Medulla oblongata (tissue), 1 donor: ENCODE measurements at regions not wholly inside any gene's neighbourhood (a gene's known extent, or its start where the extent isn't known, plus 50 kb on each side); places are given as distances from the start of the nearest gene placed in this dataset.
A peak's percentile ranks its signal among the peaks of the same experiment; 100 is the strongest.
"Not testable (repeated sequence)": the region's sequence is repeated elsewhere in the genome, so short reads cannot be mapped to it uniquely, and the experiment has no call there.

Experiments used
- DNase-seq: peaks from one replicate; pipeline ENCODE4 v3.0.0-alpha.2; 2015; ENCODE audit errors: extremely low spot score

DNA sequence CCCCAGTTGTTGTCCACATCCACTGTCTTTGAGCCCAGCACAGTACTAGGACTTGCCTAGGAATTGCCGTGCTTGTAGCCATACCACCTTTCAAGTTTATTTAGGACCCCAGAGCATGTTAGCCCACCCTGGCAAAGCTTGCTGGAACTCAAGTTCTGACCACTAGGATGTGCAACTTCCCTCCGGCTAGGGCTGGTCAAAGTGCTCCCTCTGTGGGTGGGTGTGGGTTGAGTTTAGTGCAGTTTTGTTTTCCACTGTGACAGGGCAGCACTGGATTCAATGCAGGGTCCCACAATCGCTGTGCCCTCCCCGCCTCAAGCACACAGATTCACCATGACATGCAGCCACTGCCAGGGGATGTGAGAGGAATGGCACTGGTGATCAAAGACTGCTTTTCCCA is 96.0 kb downstream of the RASGEF1B start:
- DNase-seq: no peak

DNA sequence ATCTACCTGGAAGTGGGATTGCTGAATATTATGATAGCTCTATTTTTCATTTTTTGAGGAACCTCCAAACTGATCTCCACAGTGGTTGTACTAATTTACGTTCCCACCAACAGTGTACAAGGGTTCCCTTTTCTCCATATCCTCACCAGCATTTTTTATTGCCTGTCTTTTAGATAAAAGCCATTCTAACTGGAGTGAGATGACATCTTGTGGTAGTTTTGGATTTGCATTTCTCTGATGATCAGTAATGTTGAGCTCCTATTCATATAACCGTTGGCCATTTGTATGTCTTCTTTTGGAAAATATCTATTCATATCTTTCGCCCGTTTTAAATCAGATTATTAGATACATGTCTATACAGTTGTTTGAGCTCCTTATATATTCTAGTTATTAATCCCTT is 101.8 kb downstream of the RASGEF1B start:
- DNase-seq: no peak

DNA sequence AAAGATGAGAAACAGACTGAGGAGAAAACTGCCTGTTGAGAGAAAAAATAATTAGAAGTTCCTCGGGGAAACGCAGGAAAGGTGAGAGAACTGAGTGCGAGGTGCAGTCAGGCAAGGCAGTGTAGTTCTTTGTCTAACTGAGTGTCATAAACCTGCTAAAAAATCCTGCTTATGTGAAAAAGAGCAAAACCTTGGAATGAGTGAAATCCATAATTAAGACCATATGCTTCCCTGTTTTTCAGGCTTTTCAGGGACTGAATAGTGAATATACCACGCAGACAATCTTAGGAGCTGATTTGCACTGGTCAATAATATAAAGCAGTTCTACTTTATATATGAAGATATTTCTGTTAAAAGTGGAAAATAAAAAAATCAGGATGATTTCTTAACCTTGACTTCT is 104.9 kb downstream of the RASGEF1B start:
- no peak for DNase-seq

DNA sequence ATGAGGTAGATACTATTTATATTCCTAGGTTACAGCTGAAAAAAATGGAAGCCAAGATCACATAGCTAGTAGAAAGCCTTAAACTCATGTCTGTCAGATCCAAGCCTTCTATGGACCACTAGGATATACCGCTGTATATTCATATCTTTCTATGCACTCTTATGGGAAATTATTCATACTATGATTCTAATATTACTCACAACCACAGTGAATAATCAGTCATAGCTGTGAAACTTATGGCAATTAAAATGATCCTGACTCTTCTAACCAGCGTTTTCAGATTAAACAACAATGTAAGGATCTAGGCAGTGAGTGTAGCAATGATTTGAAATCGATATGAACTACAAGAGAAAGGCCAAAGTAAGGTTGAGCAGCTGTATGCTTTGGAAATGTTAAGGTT is 111.0 kb downstream of the RASGEF1B start:
- DNase-seq: no peak

DNA sequence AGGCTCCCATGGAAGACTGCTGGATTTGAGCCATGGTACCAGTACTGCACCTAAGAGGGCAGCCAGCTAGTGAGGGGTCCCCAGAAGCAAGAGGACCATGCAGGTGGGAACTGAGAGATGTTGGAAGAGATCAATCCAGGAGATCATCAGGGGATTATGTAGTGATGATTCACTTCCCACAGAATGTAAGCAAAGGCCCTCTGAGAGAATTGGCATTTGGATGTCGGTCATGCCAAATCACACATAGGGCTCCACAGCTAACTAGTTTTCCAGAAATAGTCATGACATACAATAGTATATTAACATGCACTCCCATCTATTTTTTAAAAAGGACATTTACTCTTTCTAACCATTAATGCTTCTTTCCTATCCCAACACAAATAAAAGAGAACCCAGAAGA is 112.5 kb downstream of the RASGEF1B start:
- DNase-seq: no peak

DNA sequence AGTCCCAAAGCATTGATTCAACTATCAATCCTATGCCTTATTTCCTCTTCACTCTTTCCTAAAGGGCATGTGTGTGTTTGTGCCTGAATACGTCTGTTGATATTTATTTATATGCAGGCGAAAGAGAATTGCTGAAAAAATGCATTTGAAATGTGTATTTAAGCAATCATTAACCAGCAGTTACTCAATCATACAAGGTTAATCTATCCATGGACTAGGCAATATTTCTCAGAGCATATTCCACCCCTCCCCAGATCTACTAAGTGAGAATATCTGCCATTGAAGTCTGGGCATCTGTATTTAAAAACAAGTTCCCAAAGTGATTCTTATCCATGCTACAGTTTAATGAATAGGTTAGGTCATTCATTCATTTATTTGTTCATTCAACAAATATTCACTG is 113.6 kb downstream of the RASGEF1B start:
- DNase-seq: no peak

DNA sequence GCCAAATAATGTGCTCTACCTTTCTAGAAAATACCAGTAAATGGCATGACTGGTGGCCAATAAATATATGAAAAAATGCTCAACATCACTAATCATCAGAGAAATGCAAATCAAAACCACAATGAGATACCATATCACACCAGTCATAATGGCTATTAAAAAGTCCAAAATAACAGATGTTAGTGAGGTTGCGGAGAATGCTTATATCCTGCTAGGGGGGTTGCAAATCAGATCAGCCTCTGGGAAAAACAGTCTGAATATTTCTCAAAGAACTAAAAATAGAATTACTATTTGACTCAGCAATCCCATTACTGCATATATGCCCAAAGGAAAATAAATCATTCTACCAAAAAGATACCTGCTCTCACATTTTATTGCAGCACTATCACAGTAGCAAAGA is 115.1 kb downstream of the RASGEF1B start:
- DNase-seq: no peak

DNA sequence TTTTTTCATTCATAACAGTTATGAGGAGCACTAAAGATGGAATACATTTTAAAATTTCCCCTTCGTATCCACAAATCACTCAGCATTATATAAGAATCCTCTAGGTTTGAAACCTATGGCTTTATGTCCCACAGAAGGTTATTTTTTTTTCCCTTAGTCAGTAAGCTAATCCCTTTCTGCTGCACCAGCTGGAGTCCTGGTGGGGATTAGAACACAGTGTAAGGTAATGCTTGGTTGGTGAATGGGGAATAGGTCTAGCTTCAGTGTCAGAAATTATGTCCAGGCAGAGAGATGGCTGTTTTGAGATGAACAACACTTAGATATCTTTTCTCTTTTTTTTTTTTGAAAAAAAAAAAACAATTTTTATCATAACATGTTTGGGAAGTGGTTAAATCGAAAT is 116.6 kb downstream of the RASGEF1B start:
- DNase-seq: no peak

DNA sequence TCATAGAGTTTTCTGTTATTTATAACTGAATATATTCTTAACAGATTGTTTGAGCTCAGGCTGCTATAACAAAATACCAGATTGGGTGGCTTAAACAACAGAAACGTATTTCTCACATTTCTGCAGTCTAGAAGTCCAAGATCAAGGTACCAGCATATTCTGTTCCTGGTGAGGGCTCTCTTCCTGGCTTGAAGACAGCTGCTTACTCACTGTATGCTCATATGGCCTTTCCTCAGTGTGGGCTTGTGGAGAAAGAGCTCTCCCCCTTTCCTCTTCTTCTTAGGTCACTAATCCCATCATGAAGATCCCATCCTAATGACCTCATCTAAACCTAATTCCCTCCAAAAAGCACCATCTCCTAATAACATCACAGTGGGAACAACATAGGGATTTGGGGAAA is 117.8 kb downstream of the RASGEF1B start:
- DNase-seq: no peak

DNA sequence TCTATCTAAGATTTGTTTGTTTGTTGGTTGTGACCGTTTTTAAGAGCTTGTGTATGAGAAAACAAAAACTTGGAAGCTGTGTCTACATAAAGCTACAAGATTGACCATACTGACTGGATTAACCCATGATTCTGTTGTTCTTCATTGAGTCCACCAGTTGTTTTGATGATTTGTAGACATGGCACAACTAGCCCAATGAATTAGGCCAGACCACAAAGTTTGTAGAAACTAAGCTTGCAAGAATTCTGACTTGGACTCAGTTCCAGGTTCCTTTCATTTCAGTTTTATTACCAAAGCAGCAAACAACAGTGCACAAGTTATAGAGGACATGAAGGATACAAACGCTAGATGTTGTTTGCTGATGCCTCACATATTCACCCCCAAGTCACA is 119.3 kb downstream of the RASGEF1B start:
- no peak for DNase-seq

DNA sequence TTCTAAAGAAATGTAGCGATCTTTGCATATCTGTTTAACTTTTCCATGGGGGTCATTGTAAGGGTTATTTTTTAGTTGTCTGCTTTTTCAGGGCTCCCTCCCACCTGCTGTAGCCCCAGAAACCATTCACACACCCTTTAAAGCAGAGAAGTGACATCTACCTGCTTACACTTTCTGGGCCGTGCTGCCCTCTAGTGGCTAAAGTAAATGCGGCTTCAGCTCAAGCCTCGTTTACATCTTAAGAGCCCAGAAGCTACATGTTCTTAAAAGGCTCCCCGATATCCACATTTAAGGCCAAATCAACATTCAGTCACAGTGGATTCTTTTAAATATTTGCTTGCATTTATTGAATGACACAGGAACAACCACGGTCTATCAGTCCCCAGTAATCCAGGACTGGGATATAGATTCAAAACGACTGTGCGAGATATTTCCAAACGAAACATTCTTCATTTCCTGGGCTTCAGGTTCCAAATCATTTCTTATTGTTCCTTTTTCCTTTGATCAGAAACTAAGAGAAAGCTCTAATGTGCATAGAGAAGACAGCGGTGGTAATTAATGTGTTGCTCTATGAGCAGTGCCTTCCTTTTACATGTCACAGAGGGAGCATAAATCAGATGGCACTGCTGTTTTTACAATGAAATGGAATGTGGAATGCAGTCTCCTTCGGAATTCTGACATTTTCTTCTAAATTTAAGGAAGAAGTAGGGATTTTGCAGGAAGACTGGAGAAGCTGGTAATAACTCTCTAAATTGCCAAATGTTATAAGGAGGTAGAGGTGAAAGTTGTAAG is 119.9 kb downstream of the RASGEF1B start:
- DNase-seq: peak; percentile 85

DNA sequence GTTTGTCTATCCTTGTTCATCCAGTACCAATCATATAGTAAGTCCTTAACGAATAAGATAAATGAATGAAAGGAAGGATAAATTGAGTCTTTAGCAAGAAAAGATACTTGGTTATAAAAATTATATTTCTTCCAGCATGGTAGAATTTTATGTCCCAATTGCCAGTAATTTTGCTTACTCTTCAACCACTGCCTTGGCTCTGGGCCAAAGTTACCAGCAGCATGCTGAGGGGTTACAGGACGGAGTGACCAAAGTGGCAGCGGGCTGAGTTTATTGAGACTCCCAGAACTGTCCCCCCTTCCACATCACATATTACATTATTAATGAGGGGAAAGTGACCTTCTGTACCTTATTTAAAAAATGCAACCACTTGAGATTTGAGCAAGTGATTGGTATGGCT is 121.7 kb downstream of the RASGEF1B start:
- no peak for DNase-seq

DNA sequence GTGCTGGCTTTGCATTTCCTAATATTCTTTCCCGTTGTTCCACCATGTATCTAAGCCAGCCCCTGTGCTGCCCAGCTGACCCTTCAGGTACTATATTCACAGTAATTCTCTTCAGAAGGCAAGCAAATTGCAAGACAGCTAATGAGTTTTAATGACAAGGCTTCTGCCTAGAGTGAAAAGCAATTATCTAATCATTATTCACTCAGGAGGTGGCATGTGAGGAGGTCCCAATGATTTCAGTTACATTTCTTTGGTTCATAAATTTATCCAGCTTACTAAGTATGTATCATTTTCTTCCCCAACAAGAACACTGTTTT is 123.0 kb downstream of the RASGEF1B start:
- DNase-seq: no peak

DNA sequence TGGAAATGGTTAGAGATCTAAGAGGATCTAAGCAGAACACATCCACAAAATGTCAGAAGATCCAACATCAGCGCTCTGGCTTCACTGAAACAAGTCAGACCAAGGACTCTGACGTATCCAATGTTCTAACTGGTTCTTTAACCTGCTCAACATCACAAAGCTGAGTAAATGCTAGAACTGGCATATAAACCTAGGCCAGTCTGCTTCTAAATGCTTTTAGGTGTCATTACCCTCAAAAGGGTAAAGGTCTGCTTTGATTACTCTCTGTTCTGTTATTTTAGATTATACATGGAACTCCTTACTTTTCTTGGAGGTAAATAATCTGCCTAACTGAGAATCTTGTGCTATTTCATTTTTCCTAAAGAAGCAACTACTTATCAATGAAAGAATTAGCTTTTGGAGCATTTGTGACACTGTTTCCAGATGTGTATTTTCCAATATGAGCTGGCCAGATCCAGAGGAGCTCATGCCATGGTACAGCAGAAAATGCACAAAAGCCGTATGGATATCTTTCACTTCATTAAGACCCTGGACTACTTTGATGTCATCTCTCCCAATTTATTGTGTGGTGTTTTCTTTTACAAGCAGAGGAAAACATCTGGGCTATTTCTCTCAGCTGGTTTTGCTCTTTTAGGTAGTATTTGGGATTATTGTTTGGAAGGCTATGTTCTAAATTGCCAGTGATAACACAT is 123.5 kb downstream of the RASGEF1B start:
- no peak for DNase-seq

DNA sequence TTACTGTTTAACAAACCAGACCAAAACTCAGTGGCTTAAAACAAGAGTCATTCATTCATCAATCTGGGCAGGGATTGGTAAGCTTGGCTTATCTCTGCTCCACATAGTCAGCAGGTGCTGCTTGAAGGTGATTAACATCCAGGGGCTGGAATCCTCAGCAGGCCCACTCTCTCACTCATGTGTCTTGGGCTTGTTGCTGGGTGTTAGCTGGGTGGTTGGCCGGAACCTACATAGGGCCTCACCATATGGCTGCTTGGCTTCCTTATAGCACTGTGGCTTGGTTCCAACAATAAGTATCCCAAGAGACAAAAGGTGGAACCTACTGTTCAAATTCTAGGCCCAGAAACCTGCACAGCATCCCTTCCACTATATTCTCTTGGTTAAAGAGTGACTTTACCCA is 125.0 kb downstream of the RASGEF1B start:
- DNase-seq: no peak

DNA sequence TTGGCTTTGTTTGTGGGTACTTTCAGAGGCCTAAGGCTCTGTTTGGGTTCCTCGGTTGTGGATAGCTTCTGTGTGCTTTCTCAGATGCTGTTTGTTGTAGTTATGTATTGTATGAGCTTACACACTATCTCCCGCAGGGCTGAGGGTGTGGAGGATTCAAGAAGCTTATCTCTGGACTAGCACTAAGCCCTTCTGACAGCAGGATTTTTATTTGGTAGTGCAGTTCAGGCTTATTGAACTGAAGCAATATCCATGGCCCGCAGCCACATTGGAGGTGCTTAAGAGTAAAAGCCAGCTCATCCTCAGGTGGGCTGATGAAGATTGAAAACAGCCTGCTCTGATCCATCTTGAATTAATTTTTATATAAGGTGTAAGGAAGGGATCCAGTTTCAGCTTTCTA is 128.2 kb downstream of the RASGEF1B start:
- no peak for DNase-seq

DNA sequence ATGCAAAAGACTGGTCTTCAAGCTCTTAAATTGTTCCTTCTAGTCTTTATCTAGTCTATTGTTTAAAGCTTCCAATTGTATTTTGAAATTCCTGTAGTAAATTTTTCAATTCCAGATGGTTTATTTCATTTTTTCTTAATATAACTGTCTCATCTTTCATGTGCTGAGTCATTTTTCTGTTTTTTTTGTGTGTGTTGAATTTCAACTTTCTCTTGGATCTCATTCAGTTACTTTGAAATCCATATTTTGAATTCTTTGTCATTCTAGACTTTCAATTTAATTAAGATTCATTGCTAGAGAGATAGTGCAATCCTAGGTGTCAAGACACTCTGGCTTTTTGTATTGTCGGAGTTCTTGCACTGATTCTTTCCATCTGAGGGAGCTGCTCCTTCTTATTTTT is 128.0 kb upstream of the PRKG2 start:
- DNase-seq: no peak

DNA sequence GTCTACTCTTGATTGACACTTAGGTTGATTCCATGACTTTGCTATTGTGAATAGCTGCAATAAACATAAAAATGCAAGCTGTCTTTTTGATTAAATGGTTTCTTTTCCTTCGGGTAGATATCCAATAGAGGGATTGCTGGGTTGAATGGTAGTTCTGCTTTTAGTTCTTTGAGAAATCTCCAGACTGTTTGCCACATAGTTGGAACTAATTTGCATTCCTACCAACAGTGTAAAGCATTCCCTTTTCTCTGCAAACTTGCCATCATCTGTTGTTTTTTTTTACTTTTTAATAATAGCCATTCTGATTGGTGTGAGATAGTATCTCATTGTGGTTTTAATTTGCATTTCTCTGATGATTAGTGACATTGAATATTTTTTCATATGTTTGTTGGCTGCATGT is 122.2 kb upstream of the PRKG2 start:
- no peak for DNase-seq

DNA sequence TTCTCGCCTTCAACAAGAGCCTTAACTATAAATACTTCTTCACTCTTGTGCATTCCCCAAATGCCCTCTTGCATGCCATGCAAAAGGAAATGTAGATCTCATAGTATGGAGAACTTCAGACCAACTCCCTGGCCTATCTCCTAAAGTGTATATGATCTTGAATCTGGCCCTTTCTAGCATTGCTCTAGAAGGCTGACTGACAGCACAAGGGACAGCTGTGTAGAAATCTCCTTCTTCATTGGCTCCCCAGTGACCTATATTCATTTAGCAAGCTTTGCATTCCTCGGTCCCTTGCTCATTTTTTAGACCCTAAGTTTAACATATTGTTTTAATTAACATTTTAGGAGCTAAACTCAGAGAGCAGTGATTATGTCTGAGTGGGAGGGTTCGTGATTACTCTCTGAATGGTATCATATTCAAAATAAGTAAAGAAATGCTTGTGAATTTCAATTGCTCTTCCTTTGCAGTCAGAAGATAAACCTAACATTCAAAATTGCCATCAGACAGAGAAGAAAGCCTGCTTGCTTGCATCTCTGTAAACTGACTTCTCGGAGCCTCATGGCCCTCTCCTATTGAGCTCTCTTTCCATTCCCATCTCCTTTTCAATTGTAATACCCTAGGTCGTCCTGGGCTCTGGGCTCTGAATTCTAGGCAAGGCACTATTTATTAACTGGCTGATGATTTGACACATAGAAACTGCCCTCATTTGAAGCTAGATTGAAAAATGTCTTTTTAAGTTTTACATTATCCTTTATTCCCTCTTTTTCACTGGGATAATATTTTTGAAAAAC is 120.3 kb upstream of the PRKG2 start:
- DNase-seq: no peak

DNA sequence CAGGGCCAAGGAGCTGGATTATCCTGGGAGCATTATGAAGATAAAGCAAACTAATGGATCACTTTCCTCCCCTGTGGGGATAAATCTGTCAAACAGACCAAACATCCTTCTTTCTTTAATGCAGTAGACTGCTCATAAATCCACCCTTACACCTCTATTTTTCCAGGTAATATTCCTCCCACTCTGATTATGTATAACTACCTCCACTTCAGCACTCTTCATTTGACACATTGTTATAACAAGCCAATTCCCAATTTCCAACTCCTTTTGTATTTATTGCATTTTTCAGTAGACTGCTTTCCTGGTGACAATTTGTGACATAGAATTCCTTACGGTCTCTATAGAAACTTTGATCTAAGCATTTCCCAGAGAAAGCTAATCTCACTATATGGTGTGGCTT is 115.0 kb upstream of the PRKG2 start:
- no peak for DNase-seq

DNA sequence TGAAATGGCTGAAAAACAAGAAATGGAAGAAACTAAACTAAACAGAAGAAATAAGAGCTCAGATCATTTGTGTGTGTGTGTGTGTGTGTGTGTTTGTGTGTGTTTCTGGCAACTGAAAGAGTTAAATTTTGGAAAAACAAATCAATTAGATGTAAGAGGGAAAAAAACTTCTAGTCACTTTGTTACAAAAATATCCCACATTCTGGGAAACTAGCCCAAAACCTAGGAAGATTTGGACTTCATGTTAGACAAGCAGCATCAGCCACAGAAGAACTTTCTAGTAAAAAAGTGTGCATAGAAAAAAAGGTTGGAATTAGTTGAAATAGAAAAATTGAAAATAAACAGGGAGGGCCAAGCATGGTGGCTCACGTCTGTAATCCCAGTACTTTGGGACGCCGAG is 111.6 kb upstream of the PRKG2 start:
- DNase-seq: no peak

DNA sequence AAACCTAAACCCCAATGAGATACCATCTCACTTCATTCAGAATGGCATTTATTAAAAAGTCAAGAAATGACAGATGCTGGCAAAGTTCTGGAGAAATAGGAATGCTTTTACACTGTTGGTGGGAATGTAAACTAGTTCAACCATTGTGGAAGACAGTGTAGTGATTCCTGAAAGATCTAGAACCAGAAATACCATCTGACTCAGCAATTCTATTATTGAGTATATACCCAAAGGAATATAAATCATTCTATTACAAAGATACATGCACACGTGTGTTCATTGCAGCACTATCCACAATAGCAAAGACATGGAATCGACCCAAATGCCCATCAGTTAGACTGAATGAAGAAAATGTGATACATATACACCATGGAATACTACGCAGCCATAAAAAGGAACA is 109.6 kb upstream of the PRKG2 start:
- not testable (repeated sequence) for DNase-seq

DNA sequence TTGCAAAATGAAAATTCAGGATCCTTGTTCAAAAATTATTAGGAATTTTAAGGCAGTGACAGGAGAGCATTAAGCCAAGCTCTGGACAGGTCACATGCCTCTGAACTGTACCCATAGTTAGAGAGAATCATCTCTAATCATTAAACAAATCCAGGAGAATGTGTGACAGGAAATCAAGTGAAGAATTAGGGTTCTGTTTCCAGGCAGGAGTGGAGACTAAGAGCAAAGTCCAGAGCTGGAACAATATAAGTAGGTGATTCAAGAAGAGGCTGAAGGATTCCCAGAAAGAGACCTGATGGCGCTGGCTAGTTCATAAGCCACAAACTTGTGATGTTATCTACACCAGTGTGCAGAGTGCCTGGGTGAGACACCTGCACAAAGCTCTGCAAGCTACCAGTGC is 104.6 kb upstream of the PRKG2 start:
- DNase-seq: no peak
